KMS-11 (cell line): ENCODE measurements at regions not wholly inside any gene's neighbourhood (a gene's known extent, or its start where the extent isn't known, plus 50 kb on each side); places are given as distances from the start of the nearest gene placed in this dataset.

ENCODE experiments used
- H2AFZ ChIP-seq: fragments of 200-600 bp; sonication (generic); 2 replicates; pipeline ENCODE4 v1.6.1; 2016; ENCODE audit warnings: antibody characterized with exemption, mixed run types, low read depth
- H3K27ac ChIP-seq: fragments of 200-600 bp; sonication (generic); 2 replicates; pipeline ENCODE4 v1.6.1; 2016; ENCODE audit warnings: mild to moderate bottlenecking, mixed run types
- H3K27me3 ChIP-seq: fragments of 200-600 bp; sonication (generic); 2 replicates; pipeline ENCODE4 v1.6.1; 2017; ENCODE audit warnings: mild to moderate bottlenecking, low read depth, mixed run types, moderate library complexity; ENCODE audit not compliant: insufficient read depth
- H3K36me3 ChIP-seq: fragments of 200-600 bp; sonication (generic); 2 replicates; pipeline ENCODE4 v1.6.1; 2017; ENCODE audit warnings: mild to moderate bottlenecking, mixed run types; ENCODE audit not compliant: insufficient read depth
- H3K4me1 ChIP-seq: fragments of 200-600 bp; sonication (generic); 2 replicates; pipeline ENCODE4 v1.6.1; 2016; ENCODE audit warnings: mild to moderate bottlenecking, low read depth, mixed run types; ENCODE audit not compliant: poor library complexity, severe bottlenecking
- H3K4me2 ChIP-seq: fragments of 200-600 bp; sonication (generic); 2 replicates; pipeline ENCODE4 v1.7.0; 2016; ENCODE audit warnings: mild to moderate bottlenecking, mixed run types
- H3K4me3 ChIP-seq: fragments of 200-600 bp; sonication (generic); IDR thresholded peaks from 2 replicates; pipeline ENCODE4 v1.6.1; 2017; ENCODE audit warnings: low read depth, low read length, mixed read lengths; ENCODE audit not compliant: insufficient read depth
- H3K79me2 ChIP-seq: fragments of 200-600 bp; sonication (generic); 2 replicates; pipeline ENCODE4 v1.6.1; 2016; ENCODE audit warnings: low read depth, mixed run types; ENCODE audit not compliant: insufficient read depth
- H3K9ac ChIP-seq: fragments of 200-600 bp; sonication (generic); 2 replicates; pipeline ENCODE4 v1.6.1; 2016; ENCODE audit warnings: mild to moderate bottlenecking, mixed run types
- H4K20me1 ChIP-seq: fragments of 200-600 bp; sonication (generic); 2 replicates; pipeline ENCODE4 v1.6.1; 2016; ENCODE audit warnings: mild to moderate bottlenecking, mixed run types; ENCODE audit not compliant: insufficient read depth
- TF ChIP-seq, protein P1 (sequence below): fragments of 200-600 bp; sonication (generic); conservative IDR thresholded peaks from 2 replicates; pipeline ENCODE4 v1.6.1; 2017; ENCODE audit warnings: low read depth, mild to moderate bottlenecking, antibody characterized with exemption, low read length, moderate library complexity, mixed read lengths

DNA sequence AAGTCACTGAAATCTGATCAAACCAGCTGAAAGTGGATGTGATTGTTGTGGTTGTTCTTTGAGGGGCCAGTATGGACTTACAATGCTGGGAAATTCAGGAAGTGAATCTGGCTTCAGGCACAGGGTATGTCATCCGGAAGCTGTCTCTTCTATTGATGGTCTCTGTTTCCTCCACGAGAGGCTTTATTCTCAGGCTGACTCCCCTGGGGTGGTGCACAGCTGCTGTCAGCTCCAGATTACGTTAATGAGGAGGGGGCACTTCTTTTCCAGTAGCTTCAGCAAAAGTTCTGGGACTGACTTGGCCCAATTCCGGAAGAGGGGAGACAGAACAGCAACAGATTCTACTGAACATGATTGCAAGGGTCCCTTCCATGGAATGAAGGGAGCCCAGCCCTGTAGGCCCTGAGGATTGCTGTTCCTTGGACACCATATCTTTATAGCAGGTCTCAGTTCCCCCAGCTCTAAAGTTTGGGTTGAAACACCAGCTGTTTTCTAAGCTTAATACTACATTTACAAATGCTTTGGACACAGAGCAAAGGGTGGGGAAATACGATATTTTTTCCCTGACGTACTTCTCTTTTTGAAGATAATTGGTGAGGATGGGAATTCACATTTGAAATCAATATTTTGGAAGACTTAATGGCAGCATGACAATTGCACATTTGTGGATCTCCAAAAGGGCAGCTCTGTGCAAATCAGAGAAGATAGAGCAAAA lies 400.9 kb downstream of the TSN start:
- TF ChIP-seq, protein P1, sequence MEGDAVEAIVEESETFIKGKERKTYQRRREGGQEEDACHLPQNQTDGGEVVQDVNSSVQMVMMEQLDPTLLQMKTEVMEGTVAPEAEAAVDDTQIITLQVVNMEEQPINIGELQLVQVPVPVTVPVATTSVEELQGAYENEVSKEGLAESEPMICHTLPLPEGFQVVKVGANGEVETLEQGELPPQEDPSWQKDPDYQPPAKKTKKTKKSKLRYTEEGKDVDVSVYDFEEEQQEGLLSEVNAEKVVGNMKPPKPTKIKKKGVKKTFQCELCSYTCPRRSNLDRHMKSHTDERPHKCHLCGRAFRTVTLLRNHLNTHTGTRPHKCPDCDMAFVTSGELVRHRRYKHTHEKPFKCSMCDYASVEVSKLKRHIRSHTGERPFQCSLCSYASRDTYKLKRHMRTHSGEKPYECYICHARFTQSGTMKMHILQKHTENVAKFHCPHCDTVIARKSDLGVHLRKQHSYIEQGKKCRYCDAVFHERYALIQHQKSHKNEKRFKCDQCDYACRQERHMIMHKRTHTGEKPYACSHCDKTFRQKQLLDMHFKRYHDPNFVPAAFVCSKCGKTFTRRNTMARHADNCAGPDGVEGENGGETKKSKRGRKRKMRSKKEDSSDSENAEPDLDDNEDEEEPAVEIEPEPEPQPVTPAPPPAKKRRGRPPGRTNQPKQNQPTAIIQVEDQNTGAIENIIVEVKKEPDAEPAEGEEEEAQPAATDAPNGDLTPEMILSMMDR = no peak
- Histone ChIP-seq H3K27ac (no peak overlapping the region), H3K4me1 (no peaks in the 10 kb centered on the region), H3K4me2 (no peak overlapping the region), H3K36me3 (no peaks in the 10 kb centered on the region), H3K9ac (no peak overlapping the region), H2AFZ (no peak overlapping the region), H3K27me3 (no peaks in the 10 kb centered on the region), H3K4me3 (no peak overlapping the region), H3K79me2 (no peaks in the 10 kb centered on the region), H4K20me1 (no peaks in the 10 kb centered on the region)

DNA sequence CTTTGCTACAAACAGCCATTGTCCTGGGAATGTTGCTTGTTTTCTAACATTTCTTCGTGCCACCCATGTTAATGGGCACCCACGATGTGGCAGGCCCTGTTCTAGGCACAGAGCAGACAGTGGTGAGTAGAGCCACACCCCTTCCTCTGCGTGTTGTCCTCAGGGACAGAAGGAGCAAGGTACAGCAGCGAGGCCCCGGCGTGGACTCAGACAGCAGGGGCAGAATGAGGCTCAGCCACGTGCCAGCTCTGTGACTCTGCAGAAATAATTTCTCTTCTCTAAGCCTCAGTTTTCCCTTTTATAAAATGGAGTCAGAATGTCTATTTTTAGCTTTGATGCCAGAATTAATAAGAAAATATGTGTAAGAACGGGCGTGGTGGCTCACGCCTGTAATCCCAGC lies 401.7 kb downstream of the TSN start:
- H3K79me2 ChIP-seq = no peaks in the 10 kb centered on the region
- no peak overlapping the region for H3K4me2 ChIP-seq
- TF ChIP-seq, protein P1 = no peak

DNA sequence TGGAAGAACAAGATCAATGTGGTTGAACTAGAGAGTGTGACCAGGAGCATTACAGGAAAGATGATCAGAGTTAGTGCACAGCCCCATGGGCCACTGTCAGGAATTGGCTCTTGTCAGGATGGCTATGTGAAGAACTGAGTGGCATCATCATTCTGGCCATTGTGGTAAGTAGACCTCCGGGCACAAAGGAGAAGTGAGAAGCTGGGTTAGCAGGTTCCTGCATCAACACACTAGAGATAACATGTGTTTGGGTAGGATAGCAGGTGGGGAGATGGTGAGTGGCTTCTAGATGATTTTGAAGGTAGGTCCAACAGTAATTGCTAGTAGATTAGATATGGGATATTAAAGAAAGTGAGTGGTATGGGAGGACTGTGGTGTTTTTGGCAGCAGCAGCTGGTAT lies 408.2 kb downstream of the TSN start:
- H3K4me3 ChIP-seq = no peak overlapping the region
- H3K9ac ChIP-seq = no peak overlapping the region
- TF ChIP-seq, protein P1 = no peak
- no peaks in the 10 kb centered on the region for H4K20me1 ChIP-seq
- H3K79me2 ChIP-seq = no peaks in the 10 kb centered on the region
- no peak overlapping the region for H3K27ac ChIP-seq
- no peaks in the 10 kb centered on the region for H3K4me1 ChIP-seq
- no peaks in the 10 kb centered on the region for H3K27me3 ChIP-seq
- no peaks in the 10 kb centered on the region for H3K36me3 ChIP-seq
- no peak overlapping the region for H2AFZ ChIP-seq
- no peak overlapping the region for H3K4me2 ChIP-seq

More for the DNA sequence above, 401.7 kb downstream of the TSN start:
- Histone ChIP-seq H3K4me1 (no peaks in the 10 kb centered on the region), H3K4me3 (no peak overlapping the region), H3K9ac (no peak overlapping the region), H4K20me1 (no peaks in the 10 kb centered on the region), H3K27ac (no peak overlapping the region), H3K36me3 (no peaks in the 10 kb centered on the region), H3K27me3 (no peaks in the 10 kb centered on the region), H2AFZ (no peak overlapping the region)

DNA sequence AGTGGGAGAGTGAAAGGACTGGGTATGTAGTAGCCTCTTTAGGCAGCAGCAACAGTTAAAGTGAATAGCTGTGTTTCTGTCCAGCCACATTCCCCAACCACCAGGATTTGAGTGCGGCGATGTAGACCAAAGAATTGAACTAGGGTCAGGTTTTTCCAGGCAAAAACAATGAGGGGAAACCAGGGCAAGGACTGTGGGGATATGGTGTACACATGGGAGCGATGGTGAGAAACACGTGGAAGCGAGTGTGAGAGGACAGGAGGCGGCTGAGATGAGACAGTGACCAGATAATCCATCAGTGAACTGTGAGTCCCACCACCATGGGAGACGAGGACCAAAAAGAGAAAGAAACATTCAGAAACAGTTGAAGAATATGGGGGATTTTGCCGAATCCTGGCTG lies 409.5 kb downstream of the TSN start:
- no peak overlapping the region for H3K9ac ChIP-seq
- H3K27me3 ChIP-seq = no peaks in the 10 kb centered on the region
- no peak overlapping the region for H2AFZ ChIP-seq
- TF ChIP-seq, protein P1 = no peak
- H3K79me2 ChIP-seq = no peaks in the 10 kb centered on the region
- no peaks in the 10 kb centered on the region for H3K36me3 ChIP-seq
- no peak overlapping the region for H3K4me2 ChIP-seq
- H3K27ac ChIP-seq = no peak overlapping the region
- no peaks in the 10 kb centered on the region for H4K20me1 ChIP-seq
- H3K4me3 ChIP-seq = no peak overlapping the region
- H3K4me1 ChIP-seq = no peaks in the 10 kb centered on the region
